Nephron (organoid): ENCODE measurements at regions not wholly inside any gene's neighbourhood (a gene's known extent, or its start where the extent isn't known, plus 50 kb on each side); places are given as distances from the start of the nearest gene placed in this dataset.

Experiments used
- H3K27ac Mint-ChIP-seq, 3 experiments: 2 replicates each; pipeline ENCODE4 v1.8.0; 2020; ENCODE audit warnings: mixed read lengths in 3 of 3, mild to moderate bottlenecking in 2 of 3, moderate library complexity in 1 of 3
- H3K27me3 Mint-ChIP-seq: 2 replicates; pipeline ENCODE4 v1.8.0; 2021; ENCODE audit warnings: low read depth, mild to moderate bottlenecking, moderate library complexity, mixed read lengths
- H3K36me3 Mint-ChIP-seq: 2 replicates; pipeline ENCODE4 v1.8.0; 2020; ENCODE audit warnings: low read depth, mixed read lengths
- H3K4me1 Mint-ChIP-seq: 2 replicates; pipeline ENCODE4 v1.8.0; 2020; ENCODE audit warnings: mixed read lengths
- H3K4me3 Mint-ChIP-seq, 3 experiments: 2 replicates each; pipeline ENCODE4 v1.8.0; 2020; ENCODE audit warnings: mild to moderate bottlenecking in 3 of 3, mixed read lengths in 3 of 3, moderate library complexity in 2 of 3
- H3K9me3 Mint-ChIP-seq: 2 replicates; pipeline ENCODE4 v1.8.0; 2020; ENCODE audit warnings: mixed read lengths
- CTCF ChIP-seq, 3 experiments: fragments of 200-600 bp; sonication (generic); IDR thresholded peaks; one replicate each; pipeline ENCODE4 v1.5.0; 2021; ENCODE audit warnings: antibody characterized with exemption in 3 of 3; ENCODE audit not compliant: unreplicated experiment in 3 of 3

DNA sequence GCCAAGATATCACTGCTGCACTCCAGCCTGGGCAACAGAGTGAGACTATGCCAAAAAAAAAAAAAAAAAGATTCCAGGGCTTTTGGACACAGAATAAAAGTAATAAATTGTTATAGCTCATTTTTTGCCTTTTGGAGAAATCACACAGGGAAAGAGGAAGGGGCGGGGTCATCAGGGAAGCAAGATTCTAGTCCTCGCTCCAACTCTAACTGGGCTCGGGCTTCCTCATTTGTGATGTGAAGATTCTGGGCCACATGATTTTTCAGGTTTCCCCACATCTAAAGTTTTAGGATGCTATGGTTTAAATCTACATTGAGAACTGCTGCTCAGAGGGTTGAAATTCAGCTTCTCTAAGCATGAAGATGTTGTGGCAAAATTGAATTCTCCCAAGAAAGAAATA is 179.3 kb upstream of the PLXNA2 start:
- H3K27ac Mint-ChIP-seq: no peak overlapping the region
- no peak for TF ChIP-seq CTCF (IDR thresholded peaks at IDR 0.05; ENCODE audit: unreplicated experiment in 3 of 3)
- no peak overlapping the region for H3K4me3 Mint-ChIP-seq
- H3K4me1 Mint-ChIP-seq: peaks cover 4% of the 10 kb centered on the region
- H3K27me3 Mint-ChIP-seq: peaks cover 5% of the 10 kb centered on the region
- H3K36me3 Mint-ChIP-seq: no peaks in the 10 kb centered on the region
- no peaks in the 10 kb centered on the region for H3K9me3 Mint-ChIP-seq

GRCh38 chr1:208425096-208425495 is 180.9 kb upstream of the PLXNA2 start:
- H3K27ac Mint-ChIP-seq: no peak overlapping the region
- H3K4me3 Mint-ChIP-seq: no peak overlapping the region
- TF ChIP-seq CTCF (IDR thresholded peaks at IDR 0.05; ENCODE audit: unreplicated experiment in 3 of 3): no peak
- H3K9me3 Mint-ChIP-seq: no peaks in the 10 kb centered on the region
- peaks cover 2% of the 10 kb centered on the region for H3K27me3 Mint-ChIP-seq
- no peaks in the 10 kb centered on the region for H3K36me3 Mint-ChIP-seq
- H3K4me1 Mint-ChIP-seq: peaks cover 4% of the 10 kb centered on the region

DNA sequence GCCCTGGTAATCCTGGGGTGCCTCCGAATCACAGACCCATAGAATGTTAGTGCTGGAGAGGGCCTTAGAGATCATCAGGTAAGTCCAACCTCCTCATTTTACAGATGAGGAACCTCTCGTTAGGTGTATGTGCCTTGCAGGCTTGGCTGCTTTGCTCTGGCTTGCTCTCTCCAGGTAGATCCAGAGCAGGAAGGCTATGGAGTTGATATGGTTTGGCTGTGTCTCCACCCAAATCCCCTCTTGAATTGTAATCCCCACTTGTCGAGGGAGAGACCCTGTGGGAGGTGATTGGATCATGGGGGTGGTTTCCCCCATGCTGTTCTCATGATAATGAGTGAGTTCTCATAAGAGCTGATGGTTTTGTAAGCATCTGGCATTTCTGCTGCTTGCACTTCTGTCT is 186.0 kb upstream of the PLXNA2 start:
- no peak for TF ChIP-seq CTCF (IDR thresholded peaks at IDR 0.05; ENCODE audit: unreplicated experiment in 3 of 3)
- no peak overlapping the region for H3K4me3 Mint-ChIP-seq
- H3K27me3 Mint-ChIP-seq: peaks cover 7% of the 10 kb centered on the region
- no peaks in the 10 kb centered on the region for H3K36me3 Mint-ChIP-seq
- H3K9me3 Mint-ChIP-seq: peaks cover 2% of the 10 kb centered on the region
- no peak overlapping the region for H3K27ac Mint-ChIP-seq
- peaks cover 10% of the 10 kb centered on the region for H3K4me1 Mint-ChIP-seq

DNA sequence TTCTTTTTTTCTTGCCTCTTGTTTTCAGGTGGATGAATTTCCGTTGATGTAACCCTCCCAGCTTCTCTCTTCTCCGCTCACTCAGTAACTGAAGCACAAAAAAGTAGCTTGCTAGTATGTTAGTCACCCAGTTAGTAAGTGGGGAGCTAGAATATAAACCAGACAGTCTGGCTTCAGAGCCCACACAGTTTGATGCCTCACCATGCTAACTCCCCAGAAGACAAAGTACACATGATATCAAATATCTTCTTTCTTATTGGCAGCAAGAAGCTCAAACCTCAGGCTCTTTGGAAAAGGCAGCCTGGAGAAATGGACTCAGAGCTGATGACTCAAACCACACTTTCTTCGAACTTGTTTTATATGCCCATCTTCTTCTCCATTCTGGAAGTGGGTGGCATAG is 187.5 kb upstream of the PLXNA2 start:
- H3K4me3 Mint-ChIP-seq: no peak overlapping the region
- H3K27me3 Mint-ChIP-seq: peaks cover 7% of the 10 kb centered on the region
- H3K36me3 Mint-ChIP-seq: no peaks in the 10 kb centered on the region
- TF ChIP-seq CTCF (IDR thresholded peaks at IDR 0.05; ENCODE audit: unreplicated experiment in 3 of 3): no peak
- peaks cover 10% of the 10 kb centered on the region for H3K4me1 Mint-ChIP-seq
- peaks cover 2% of the 10 kb centered on the region for H3K9me3 Mint-ChIP-seq
- H3K27ac Mint-ChIP-seq: no peak overlapping the region

- Mint-ChIP-seq H3K4me1 (peaks cover 10% of the 10 kb centered on the region), H3K27ac (no peak overlapping the region), H3K27me3 (peaks cover 7% of the 10 kb centered on the region), H3K9me3 (peaks cover 2% of the 10 kb centered on the region), H3K36me3 (no peaks in the 10 kb centered on the region), H3K4me3 (no peak overlapping the region)
- no peak for TF ChIP-seq CTCF (IDR thresholded peaks at IDR 0.05; ENCODE audit: unreplicated experiment in 3 of 3)
Observed at GRCh38 chr1:208432346-208432745, 188.2 kb upstream of the PLXNA2 start.

DNA sequence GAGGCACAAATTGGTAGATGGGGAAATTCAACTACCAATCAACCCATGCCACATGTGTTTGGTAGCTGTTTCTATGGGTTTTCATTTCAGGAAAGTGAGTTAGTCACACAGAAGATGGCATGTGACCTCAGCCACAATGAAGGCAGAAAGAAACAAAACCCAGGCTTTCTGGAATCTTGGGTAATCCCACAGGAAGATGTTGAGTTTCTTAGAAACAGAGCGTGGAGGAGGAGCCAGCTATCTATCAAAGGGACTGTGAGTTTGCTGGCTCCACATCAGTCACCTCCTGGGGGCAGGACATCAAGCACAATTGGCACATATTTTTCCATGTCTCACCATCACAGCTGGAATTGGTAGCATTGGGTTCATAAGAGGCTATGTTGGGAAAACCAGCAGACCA is 188.9 kb upstream of the PLXNA2 start:
- Mint-ChIP-seq H3K27me3 (peaks cover 7% of the 10 kb centered on the region), H3K9me3 (peaks cover 2% of the 10 kb centered on the region), H3K4me3 (no peak overlapping the region), H3K27ac (no peak overlapping the region), H3K4me1 (peaks cover 10% of the 10 kb centered on the region), H3K36me3 (no peaks in the 10 kb centered on the region)
- TF ChIP-seq CTCF (IDR thresholded peaks at IDR 0.05; ENCODE audit: unreplicated experiment in 3 of 3): no peak
